HepG2 (cell line): ENCODE measurements at regions not wholly inside any gene's neighbourhood (a gene's known extent, or its start where the extent isn't known, plus 50 kb on each side); places are given as distances from the start of the nearest gene placed in this dataset.

Experiments used
- ATAC-seq: fragments of 200-7000 bp; cut with Tn5 transposase; 3 replicates; pipeline ENCODE4 v1.9.1; 2020; ENCODE audit warnings: mild to moderate bottlenecking, moderate library complexity
- BruUV-seq: library from RNA; stranded (reverse); fragments of 400-500 nt; replicated peaks from 2 replicates; lab custom pipeline; 2021; lab: Mats Ljungman, UMichigan
- CTCF ChIA-PET: fragments of 300-600 bp; formaldehyde crosslinking; extraction: SDS; loops from one replicate; lab custom pipeline; 2021; ENCODE audit warnings: low total read pairs, inconsistent platforms, low intra/inter-chr PET ratio; lab: Yijun Ruan, JAX
- POLR2A ChIA-PET: fragments of 350-600 bp; sonication (Branson Sonifier 250); formaldehyde crosslinking; loops from one replicate; lab custom pipeline; 2020; ENCODE audit warnings: antibody characterized with exemption, inconsistent platforms; lab: Yijun Ruan, JAX
- DNase-seq: peaks from one replicate; pipeline ENCODE4 v3.0.0-alpha.2; 2015; ENCODE audit warnings: low spot score
- FAIRE-seq: peaks from 3 replicates; lab custom pipeline; 2011; peaks lifted over from hg19 to GRCh38; lab: Jason Lieb, UNC
- H2AFZ ChIP-seq: one replicate; pipeline ENCODE4 v1.6.1; 2011; ENCODE audit warnings: low read length, inconsistent platforms
- H3K27ac ChIP-seq: fragments of 300-600 bp; 3 replicates; pipeline ENCODE4 v1.8.0; 2011; ENCODE audit warnings: mixed run types, mild to moderate bottlenecking, mixed read lengths, low read length, inconsistent platforms; ENCODE audit not compliant: insufficient read depth; ENCODE audit errors: extremely low read length
- H3K27me3 ChIP-seq, 2 experiments: fragments of 200-600 bp in 1 of 2; 2 replicates in 1 of 2; 3 replicates in 1 of 2; pipeline versions ENCODE4 v1.6.0 to v1.8.0; 2011; ENCODE audit warnings: low read length in 2 of 2, mild to moderate bottlenecking in 2 of 2, moderate library complexity in 2 of 2, inconsistent platforms in 1 of 2; ENCODE audit not compliant: insufficient read depth in 2 of 2, control insufficient read depth in 1 of 2
- H3K36me3 ChIP-seq, 2 experiments: fragments of 200-600 bp in 1 of 2; replicated peaks in 1 of 2; 2 replicates in 1 of 2; 3 replicates in 1 of 2; pipeline versions ENCODE4 v1.5.1 to v1.8.0; 2011; ENCODE audit warnings: low read length in 2 of 2, inconsistent platforms in 1 of 2; ENCODE audit not compliant: insufficient read depth in 2 of 2, control insufficient read depth in 1 of 2
- H3K4me1 ChIP-seq: 2 replicates; pipeline ENCODE4 v1.5.1; 2012; ENCODE audit warnings: low read length, inconsistent platforms; ENCODE audit not compliant: insufficient read depth
- H3K4me2 ChIP-seq: 2 replicates; pipeline ENCODE4 v1.6.0; 2011; ENCODE audit warnings: low read depth, low read length, inconsistent platforms
- H3K4me3 ChIP-seq, 3 experiments: fragments of 200-600 bp in 1 of 3; sonication (generic), shearing (Covaris generic) in 1 of 3; replicated peaks in 1 of 3; 2 replicates each; pipeline ENCODE4 v1.5.1; 2011 to 2016; ENCODE audit warnings: low read length in 3 of 3, inconsistent platforms in 2 of 3, low read depth in 2 of 3, mild to moderate bottlenecking in 2 of 3, control low read depth in 1 of 3, mixed read lengths in 1 of 3; ENCODE audit not compliant: insufficient read depth in 1 of 3
- H3K79me2 ChIP-seq: one replicate; pipeline ENCODE4 v1.6.1; 2011; ENCODE audit warnings: low read length, inconsistent platforms; ENCODE audit not compliant: insufficient read depth
- H3K9ac ChIP-seq: 2 replicates; pipeline ENCODE4 v1.6.0; 2011; ENCODE audit warnings: mild to moderate bottlenecking, low read depth, low read length, inconsistent platforms; ENCODE audit not compliant: insufficient read depth
- H3K9me3 ChIP-seq: 2 replicates; pipeline ENCODE4 v1.5.1; 2012; ENCODE audit warnings: mild to moderate bottlenecking, low read length
- H4K20me1 ChIP-seq: 2 replicates; pipeline ENCODE4 v1.6.0; 2011; ENCODE audit warnings: inconsistent platforms, mild to moderate bottlenecking, low read length, moderate library complexity; ENCODE audit not compliant: insufficient read depth
- CBX2 ChIP-seq, 2 experiments: fragments of 200-600 bp in 1 of 2; sonication (generic); formaldehyde crosslinking in 1 of 2; IDR thresholded peaks; 2 replicates each; pipeline versions ENCODE4 v1.7.0 to v1.8.1; 2018 to 2022; ENCODE audit warnings: low read depth in 2 of 2, low read length in 1 of 2, mild to moderate bottlenecking in 1 of 2, missing genetic modification reagents in 1 of 2
- FOXJ3 ChIP-seq: sonication (generic); formaldehyde crosslinking; IDR thresholded peaks from 2 replicates; pipeline ENCODE4 v1.4.0; 2020; ENCODE audit warnings: missing genetic modification reagents, mild to moderate bottlenecking, borderline replicate concordance
- IKZF4 ChIP-seq: sonication (generic); formaldehyde crosslinking; IDR thresholded peaks from 2 replicates; pipeline ENCODE4 v1.5.1; 2020; ENCODE audit warnings: borderline replicate concordance, mild to moderate bottlenecking, low read depth, missing genetic modification reagents; ENCODE audit errors: not compliant biosample characterization
- NFE2 ChIP-seq: sonication (generic); formaldehyde crosslinking; IDR thresholded peaks from 2 replicates; pipeline ENCODE4 v1.4.0; 2020; ENCODE audit warnings: missing genetic modification reagents
- NR2F6 ChIP-seq, 2 experiments: IDR thresholded peaks; 2 replicates each; pipeline ENCODE4 v1.6.1; 2016; ENCODE audit warnings: antibody characterized with exemption in 1 of 2, mild to moderate bottlenecking in 1 of 2
- RFX5 ChIP-seq: IDR thresholded peaks from 2 replicates; pipeline ENCODE4 v1.6.1; 2011; ENCODE audit warnings: low read depth, low read length, improper control_type of control experiment
- TOE1 ChIP-seq: sonication (generic); formaldehyde crosslinking; IDR thresholded peaks from 2 replicates; pipeline ENCODE4 v1.4.0; 2020; ENCODE audit warnings: mild to moderate bottlenecking, missing genetic modification reagents
- WIZ ChIP-seq: sonication (generic); formaldehyde crosslinking; IDR thresholded peaks from 2 replicates; pipeline ENCODE4 v1.5.1; 2020; ENCODE audit warnings: mild to moderate bottlenecking, missing genetic modification reagents
- ZFP36 ChIP-seq: fragments of 150-350 bp; IDR thresholded peaks from 2 replicates; pipeline ENCODE4 v1.6.1; 2018; ENCODE audit warnings: borderline replicate concordance, low read length, low read depth; ENCODE audit not compliant: partially characterized antibody
- ZNF10 ChIP-seq: sonication (generic); formaldehyde crosslinking; IDR thresholded peaks from 2 replicates; pipeline ENCODE4 v1.4.0; 2020; ENCODE audit warnings: mild to moderate bottlenecking, low read depth, missing genetic modification reagents, borderline replicate concordance
- ZNF12 ChIP-seq: sonication (generic); formaldehyde crosslinking; IDR thresholded peaks from 2 replicates; pipeline ENCODE4 v1.5.0; 2020; ENCODE audit warnings: missing genetic modification reagents
- ZNF501 ChIP-seq: sonication (generic); formaldehyde crosslinking; IDR thresholded peaks from 2 replicates; pipeline ENCODE4 v1.5.1; 2020; ENCODE audit warnings: mild to moderate bottlenecking, moderate library complexity, missing genetic modification reagents
- ZNF672 ChIP-seq: sonication (generic); formaldehyde crosslinking; IDR thresholded peaks from 2 replicates; pipeline ENCODE4 v1.8.1; 2022; ENCODE audit warnings: missing genetic modification reagents
- ZNF776 ChIP-seq: sonication (generic); formaldehyde crosslinking; IDR thresholded peaks from 2 replicates; pipeline ENCODE4 v1.4.0; 2020; ENCODE audit warnings: mild to moderate bottlenecking, missing genetic modification reagents
- WGBS: methylation state at CpG from one replicate; pipeline ENCODE4 v1.1.6; 2017; ENCODE audit warnings: low lambda C conversion rate; 5-methylcytosine and 5-hydroxymethylcytosine counted together
- in situ Hi-C: cut with HindIII; loops from 2 replicates; pipeline ENCODE4 v1.10.0; 2017; ENCODE audit warnings: low pct_unique_long_range_greater_than_20kb; ENCODE audit not compliant: extremely low pct_ligation_motif_present
- intact Hi-C: fragments of 100-400 bp; cut with micrococcal nuclease; formaldehyde crosslinking; loops from one replicate; pipeline ENCODE4 v1.10.0; 2022; ENCODE audit not compliant: unreplicated experiment
- TF ChIP-seq, protein P1 (sequence below): sonication (generic); formaldehyde crosslinking; IDR thresholded peaks from 2 replicates; pipeline ENCODE4 v1.4.0; 2020; ENCODE audit warnings: missing genetic modification reagents, borderline replicate concordance
- TF ChIP-seq, protein P2 (sequence below): sonication (generic); formaldehyde crosslinking; IDR thresholded peaks from 2 replicates; pipeline ENCODE4 v1.4.0; 2020; ENCODE audit warnings: low read depth, missing genetic modification reagents

DNA sequence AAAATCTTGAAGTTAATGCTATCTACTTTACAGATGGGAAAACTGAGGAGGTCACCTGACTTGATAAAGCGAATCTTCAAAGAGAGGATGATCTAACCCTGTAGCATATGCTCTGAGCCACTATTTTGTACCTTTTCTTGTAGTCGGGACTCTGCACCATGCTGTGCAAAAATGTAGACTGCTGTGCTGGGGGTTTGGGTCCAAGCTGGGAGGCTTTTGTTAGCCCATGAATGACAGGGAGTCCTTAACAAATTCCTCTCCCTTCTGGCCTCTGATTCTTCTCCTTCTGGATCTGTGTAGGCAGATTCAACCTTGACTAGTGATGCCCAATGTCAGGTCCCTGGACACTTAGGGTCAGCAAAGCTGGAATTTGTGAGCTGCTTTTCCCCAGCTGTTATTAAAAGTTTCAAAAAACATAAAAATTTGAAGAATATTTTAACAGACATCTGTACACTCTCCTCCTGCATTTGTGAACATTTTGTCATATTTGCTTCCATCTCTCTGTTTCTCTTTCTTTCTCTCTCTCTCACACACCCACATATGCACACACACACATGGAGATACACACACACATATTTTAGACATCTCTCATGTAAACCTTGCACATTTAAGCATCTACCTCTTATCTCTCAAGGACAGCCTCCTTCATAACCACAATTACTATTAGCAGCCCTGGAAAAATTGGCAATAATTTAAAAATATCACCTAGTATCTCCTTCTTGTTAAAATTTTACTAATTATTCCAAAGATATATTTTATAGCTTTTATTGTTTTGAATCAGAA, 335.0 kb upstream of the TRIB2 start:
- FAIRE-seq, result no peak
- in situ Hi-C loops, result no loop called here
- Histone ChIP-seq H3K9me3 (no peaks in the 10 kb centered on the region), H3K36me3 (no peaks in the 10 kb centered on the region), H3K4me3 (no peak overlapping the region), H3K79me2 (no peaks in the 10 kb centered on the region), H3K27ac (no peak overlapping the region), H3K9ac (no peak overlapping the region), H2AFZ (no peak overlapping the region), H4K20me1 (no peaks in the 10 kb centered on the region), H3K4me1 (no peaks in the 10 kb centered on the region), H3K4me2 (no peak overlapping the region), H3K27me3 (no peaks in the 10 kb centered on the region)
- POLR2A ChIA-PET, result no interaction called here
- no peak for DNase-seq
- TF ChIP-seq ZNF12 (CRISPR knock-in tag), result no peak
- TF ChIP-seq NFE2, result no peak
- no peak for TF ChIP-seq ZFP36
- TF ChIP-seq IKZF4 (CRISPR knock-in tag), result no peak
- TF ChIP-seq, protein P1, sequence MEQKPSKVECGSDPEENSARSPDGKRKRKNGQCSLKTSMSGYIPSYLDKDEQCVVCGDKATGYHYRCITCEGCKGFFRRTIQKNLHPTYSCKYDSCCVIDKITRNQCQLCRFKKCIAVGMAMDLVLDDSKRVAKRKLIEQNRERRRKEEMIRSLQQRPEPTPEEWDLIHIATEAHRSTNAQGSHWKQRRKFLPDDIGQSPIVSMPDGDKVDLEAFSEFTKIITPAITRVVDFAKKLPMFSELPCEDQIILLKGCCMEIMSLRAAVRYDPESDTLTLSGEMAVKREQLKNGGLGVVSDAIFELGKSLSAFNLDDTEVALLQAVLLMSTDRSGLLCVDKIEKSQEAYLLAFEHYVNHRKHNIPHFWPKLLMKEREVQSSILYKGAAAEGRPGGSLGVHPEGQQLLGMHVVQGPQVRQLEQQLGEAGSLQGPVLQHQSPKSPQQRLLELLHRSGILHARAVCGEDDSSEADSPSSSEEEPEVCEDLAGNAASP (CRISPR knock-in tag), result no peak
- TF ChIP-seq RFX5, result no peak
- no peak for TF ChIP-seq CBX2 (IDR thresholded peaks at IDR 0.05; ENCODE audit: low read depth, low read length)
- TF ChIP-seq CBX2 (CRISPR knock-in tag; IDR thresholded peaks at IDR 0.05; ENCODE audit: low read depth), result no peak
- TF ChIP-seq TOE1 (CRISPR knock-in tag), result no peak
- TF ChIP-seq, protein P2, sequence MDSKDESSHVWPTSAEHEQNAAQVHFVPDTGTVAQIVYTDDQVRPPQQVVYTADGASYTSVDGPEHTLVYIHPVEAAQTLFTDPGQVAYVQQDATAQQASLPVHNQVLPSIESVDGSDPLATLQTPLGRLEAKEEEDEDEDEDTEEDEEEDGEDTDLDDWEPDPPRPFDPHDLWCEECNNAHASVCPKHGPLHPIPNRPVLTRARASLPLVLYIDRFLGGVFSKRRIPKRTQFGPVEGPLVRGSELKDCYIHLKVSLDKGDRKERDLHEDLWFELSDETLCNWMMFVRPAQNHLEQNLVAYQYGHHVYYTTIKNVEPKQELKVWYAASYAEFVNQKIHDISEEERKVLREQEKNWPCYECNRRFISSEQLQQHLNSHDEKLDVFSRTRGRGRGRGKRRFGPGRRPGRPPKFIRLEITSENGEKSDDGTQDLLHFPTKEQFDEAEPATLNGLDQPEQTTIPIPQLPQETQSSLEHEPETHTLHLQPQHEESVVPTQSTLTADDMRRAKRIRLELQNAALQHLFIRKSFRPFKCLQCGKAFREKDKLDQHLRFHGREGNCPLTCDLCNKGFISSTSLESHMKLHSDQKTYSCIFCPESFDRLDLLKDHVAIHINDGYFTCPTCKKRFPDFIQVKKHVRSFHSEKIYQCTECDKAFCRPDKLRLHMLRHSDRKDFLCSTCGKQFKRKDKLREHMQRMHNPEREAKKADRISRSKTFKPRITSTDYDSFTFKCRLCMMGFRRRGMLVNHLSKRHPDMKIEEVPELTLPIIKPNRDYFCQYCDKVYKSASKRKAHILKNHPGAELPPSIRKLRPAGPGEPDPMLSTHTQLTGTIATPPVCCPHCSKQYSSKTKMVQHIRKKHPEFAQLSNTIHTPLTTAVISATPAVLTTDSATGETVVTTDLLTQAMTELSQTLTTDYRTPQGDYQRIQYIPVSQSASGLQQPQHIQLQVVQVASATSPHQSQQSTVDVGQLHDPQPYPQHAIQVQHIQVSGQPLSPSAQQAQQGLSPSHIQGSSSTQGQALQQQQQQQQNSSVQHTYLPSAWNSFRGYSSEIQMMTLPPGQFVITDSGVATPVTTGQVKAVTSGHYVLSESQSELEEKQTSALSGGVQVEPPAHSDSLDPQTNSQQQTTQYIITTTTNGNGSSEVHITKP (CRISPR knock-in tag), result no peak
- no peak for TF ChIP-seq ZNF776
- TF ChIP-seq ZNF501 (CRISPR knock-in tag), result no peak
- TF ChIP-seq WIZ (CRISPR knock-in tag), result no peak
- TF ChIP-seq NR2F6 (IDR thresholded peaks at IDR 0.05), result no peak
- TF ChIP-seq NR2F6 (CRISPR knock-in tag; IDR thresholded peaks at IDR 0.05), result no peak
- no peak for TF ChIP-seq ZNF10 (CRISPR knock-in tag)
- TF ChIP-seq ZNF672 (CRISPR knock-in tag), result no peak
- TF ChIP-seq FOXJ3 (CRISPR knock-in tag), result no peak
- CTCF ChIA-PET, result no interaction called here
- BruUV-seq, result no TSS peak
- intact Hi-C loops, result no loop called here
- no peak for ATAC-seq
- 0% methylated on average over 2 of the region's 2 CpGs for WGBS
